NCI-H2081 (cell line): ENCODE measurements at regions not wholly inside any gene's neighbourhood (a gene's known extent, or its start where the extent isn't known, plus 50 kb on each side); places are given as distances from the start of the nearest gene placed in this dataset.
"Not testable (repeated sequence)": the region's sequence is repeated elsewhere in the genome, so short reads cannot be mapped to it uniquely, and the experiment has no call there.

Experiments
- DNase-seq, 2 experiments: peaks; one replicate each; lab custom pipeline; 2025; lab: John Stamatoyannopoulos, UW

- no peak for DNase-seq
Measured at GRCh38 chr5:106801554-106801953, 869.2 kb downstream of the EFNA5 start.

GRCh38 chr5:106797996-106798395, 872.7 kb downstream of the EFNA5 start:
- no peak for DNase-seq

DNA sequence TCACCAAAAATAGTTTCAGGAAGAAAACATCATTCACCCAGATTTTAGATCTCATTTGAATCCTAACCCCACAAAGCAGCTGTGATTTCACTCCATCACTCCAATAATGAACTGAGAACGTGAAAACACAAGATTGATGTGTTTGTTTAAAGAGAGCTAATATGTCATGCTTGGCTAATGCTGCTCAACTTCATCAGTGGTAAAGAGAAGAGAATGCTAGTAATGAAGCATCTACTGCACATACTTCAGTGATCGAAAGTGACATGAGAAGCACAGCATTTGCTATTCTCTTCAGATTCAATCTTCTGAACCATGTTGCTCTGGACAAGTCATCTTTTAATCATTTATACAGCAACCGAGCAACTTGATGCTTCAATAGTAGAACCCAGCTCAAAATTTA, 874.7 kb downstream of the EFNA5 start:
- DNase-seq, result no peak

GRCh38 chr5:106784846-106785245, 885.9 kb downstream of the EFNA5 start:
- no peak for DNase-seq

DNA sequence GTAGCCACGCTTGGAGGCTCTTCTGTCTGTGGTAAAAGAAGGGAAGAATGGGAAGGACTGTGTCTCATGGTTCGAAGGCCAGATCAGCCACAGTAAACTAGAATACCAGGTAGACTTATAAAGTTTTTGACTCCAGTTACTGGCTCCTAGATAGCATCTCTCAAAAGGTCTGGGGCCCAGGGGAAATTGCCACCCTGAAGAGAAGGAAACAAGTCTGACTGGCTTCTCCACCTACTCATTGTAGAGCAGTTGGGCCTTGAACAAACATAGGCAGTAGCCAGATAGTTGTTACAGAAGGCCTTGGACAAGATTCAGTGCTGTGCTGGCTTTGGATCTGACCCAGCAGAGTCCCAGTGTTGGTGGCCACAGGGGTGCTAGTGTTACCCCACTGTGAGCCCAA, 890.4 kb downstream of the EFNA5 start:
- DNase-seq, result no peak

GRCh38 chr5:106776515-106776914, 894.2 kb downstream of the EFNA5 start:
- DNase-seq, result not testable (repeated sequence)

DNA sequence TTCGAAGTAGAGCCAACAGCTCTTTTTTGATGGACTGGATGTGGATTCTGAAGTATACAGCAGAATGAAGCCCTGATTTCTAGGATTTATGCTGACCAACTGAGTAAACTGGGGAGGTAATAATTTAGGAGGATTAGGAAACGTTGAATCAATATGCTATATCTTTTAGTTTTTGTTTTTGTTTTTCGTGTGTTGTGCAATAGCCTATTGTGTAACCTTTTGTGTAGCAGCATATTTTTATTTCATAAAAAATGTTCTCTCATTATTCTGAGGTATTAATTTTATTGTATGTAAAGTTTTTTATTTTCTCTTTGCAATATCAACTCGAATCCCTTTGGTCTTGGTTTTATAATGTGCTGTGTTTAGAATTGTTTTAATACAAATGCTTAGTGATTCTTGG, 902.3 kb downstream of the EFNA5 start:
- no peak for DNase-seq

- DNase-seq, result no peak
Measured at GRCh38 chr5:106766916-106767315, 903.8 kb downstream of the EFNA5 start.

DNA sequence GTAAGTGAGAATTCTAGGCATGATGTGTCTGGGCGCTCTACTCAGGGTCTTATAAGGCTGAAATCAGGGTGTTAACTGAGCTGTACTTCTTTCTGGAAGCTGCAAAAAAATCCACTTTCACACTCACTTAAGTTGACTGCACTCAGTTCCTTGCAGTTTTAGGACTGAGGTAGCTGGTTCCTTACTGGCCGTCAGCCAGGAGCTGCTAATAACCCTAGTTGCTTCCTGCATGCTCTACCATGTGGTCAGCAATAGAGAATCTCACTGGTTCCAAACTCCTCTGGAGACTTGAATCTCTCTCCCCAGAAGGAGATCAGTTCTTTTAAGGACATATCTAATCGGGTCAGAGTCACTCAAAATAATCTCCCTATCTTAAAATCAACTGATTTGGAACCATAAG, 911.2 kb downstream of the EFNA5 start:
- DNase-seq, result no peak

DNA sequence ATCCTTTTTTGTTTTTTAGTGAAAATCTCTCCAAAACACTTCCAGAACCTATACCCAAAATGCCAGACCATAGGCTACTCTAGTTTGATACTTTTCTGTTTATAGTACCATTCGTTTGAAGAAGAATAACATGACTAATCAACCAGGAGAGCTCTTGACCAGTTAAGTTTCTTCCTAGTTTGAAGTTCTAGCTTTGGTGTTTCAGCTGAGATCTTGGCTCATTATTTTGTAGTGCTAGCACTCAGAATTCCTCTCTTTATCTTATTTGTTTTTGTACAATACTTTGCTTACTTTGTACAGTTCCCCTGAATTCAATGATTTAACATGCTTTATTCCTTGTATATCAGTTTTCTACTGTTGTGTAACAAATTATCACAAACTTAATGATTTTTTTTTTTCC, 911.6 kb downstream of the EFNA5 start:
- DNase-seq, result no peak

- DNase-seq, result no peak
Measured at GRCh38 chr5:106757672-106758071, 913.1 kb downstream of the EFNA5 start.

DNA sequence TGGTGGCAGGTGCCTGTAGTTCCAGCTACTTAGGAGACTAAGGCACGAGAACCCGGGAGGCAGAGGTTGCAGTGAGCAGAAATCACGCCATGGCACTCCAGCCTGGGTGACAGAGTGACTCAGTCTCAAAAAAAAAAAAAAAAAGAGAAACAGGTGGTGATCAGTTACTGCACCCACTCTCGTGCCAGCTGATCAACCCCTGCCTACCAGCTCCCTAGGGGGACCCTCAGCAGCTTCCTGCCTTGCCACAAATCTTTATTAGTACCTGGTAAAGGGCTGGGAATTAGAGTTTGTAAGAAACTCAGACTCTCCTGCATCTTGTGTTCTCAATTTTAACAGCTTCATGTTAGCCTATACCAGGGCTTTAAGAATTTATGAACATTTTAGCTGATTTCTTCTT, 914.9 kb downstream of the EFNA5 start:
- DNase-seq, result no peak

DNA sequence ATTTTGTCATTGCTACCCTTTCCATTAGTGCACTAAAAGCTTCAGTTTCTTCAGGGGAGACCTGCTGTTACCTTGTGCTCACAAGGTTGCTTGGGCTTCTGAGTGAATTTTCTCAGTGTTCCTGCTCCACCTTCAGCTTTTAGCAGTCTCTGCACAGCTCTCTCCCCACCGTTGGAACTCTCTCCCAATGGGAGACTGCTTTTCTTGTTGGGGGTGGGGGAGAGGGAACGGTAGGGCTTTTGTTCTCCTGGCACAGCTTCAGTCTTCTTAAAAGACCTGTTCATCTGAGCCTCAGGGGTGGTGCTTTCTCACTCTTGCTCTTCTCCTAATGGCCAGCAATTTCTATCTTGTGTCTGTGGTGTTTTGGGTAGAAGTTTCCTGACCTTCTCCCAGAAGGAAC, 915.7 kb downstream of the EFNA5 start:
- no peak for DNase-seq

DNA sequence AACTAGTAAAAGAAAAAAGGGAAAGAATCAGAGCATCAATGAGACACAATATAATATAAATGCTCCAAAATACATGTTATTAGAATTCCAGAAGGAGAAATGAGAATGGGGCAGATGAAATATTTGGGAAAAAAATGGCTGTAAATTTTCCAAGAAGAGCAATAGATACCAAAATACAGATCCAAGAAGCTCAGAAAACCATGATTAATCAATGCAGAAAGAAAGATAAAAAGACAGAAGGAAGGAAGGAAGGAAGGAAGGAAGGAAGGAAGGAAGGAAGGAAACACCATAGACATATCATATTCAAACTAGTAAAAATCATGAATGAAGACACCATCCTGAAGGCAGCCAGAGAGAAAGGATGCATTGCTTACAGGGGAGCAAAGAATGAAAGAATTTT, 920.9 kb downstream of the EFNA5 start:
- DNase-seq, result no peak

DNA sequence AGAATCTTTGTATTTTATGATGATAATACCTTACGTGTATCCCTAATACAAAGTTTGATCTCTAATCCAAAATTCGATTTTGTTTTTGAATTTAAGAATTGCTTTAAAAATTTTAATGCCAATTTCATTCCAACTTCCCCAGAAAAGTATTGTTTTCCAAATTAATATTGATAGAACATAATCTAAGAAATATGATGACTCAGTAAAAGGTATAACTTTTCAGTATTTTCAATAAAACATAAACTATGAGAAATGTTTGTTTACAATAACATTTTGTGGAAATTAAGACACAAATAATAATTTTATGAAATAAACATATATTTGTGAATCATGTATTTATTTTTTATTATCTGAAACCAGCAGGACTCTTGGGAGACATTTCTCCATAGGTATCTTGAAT, 931.6 kb downstream of the EFNA5 start:
- DNase-seq, result no peak

GRCh38 chr5:106737111-106737510, 933.6 kb downstream of the EFNA5 start:
- DNase-seq, result no peak

GRCh38 chr5:106732624-106733023, 938.1 kb downstream of the EFNA5 start:
- no peak for DNase-seq

DNA sequence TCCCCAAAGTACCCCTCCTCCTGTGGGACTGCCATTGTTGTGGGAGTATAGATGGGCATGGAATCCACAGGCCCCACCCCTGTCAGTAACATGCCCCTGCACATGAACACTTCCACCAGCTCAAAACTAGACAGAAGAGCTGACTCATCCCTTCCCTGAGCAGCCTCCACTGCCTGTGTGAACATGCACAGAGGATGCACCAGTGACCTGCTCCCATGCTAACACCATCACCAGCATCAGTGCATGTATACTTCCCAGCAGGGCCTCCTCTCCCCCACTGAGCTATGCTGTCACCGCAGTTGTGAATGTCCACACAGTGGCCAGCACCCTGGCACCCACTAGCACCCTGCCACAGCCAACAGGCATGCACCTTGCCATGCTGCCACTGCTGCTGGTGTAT, 939.8 kb downstream of the EFNA5 start:
- no peak for DNase-seq

- DNase-seq, result no peak
Measured at GRCh38 chr5:106730506-106730905, 940.2 kb downstream of the EFNA5 start.

DNA sequence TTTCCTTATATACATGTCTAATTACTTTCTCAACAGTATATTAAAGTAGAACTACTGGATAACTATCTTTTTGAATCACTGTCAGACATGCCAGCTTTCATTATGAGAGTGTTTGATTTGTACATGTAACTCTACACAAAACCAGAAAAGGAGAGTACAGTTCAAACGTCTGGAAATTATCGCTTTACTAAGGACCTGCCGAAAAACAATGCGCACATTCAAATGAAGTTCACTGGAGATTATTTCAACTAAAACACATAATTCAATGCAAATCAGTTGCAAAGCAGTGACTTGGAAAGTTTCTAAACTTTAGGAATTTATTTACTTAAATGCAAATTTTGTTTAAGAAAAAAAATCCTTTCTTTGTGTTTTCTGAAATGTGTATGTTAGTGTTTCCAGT, 942.5 kb downstream of the EFNA5 start:
- DNase-seq, result no peak

DNA sequence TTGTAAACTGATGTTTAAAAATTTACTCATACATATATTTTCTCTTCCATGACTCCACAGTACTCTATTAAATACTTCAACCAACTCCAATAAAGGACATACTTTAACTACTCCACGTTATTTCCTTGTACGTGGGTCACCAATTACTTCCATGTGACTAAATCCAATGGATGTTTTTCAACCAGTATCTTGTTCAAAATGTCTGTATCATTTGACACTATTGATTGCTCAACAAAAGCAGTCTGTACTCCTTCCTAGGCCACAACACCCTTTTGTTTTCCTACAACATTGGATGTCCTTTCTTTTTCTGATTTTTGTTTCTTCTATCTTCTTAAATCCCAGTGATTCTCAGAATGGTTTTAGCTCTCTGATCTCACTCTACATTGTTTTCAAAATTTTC, 943.7 kb downstream of the EFNA5 start:
- DNase-seq, result no peak

DNA sequence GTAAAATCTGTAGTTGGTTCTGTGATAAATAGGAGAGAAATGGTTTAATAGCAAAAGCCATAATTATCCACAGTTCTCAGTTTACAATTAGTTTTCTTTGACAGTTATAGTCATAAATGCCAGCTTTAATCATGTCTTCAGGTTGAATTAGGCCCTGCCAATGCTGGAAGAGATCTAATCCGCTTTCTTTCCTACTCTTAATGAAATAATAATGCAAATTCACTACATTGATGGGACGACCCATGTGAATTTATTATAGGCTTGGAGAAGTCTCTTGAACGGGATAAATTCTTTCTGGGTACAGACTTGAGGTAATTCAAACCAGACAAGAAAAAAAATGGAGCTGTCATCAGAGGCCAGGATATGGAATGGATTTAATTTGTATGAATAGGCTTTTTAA, 950.4 kb downstream of the EFNA5 start:
- no peak for DNase-seq

DNA sequence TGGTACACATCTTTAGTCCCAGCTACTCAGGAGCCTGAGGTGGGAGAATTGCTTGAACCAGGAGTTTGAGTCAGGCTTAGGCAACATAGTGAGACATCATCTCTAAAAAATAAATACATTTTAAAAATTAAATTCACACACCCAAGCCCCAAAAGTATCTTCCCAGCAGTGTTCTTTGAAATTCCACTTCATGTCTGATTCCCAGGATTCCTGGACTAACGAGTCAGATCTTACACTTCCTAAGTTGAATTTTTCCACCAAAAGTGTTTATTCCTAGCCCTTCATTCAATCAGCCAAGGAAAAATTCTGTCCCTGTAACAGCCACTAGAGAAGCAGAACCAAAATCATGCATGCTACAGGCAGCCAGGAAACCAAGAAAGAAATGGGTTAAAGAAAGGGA, 970.9 kb downstream of the EFNA5 start:
- no peak for DNase-seq

- DNase-seq, result no peak
Measured at GRCh38 chr5:106699198-106699597, 971.5 kb downstream of the EFNA5 start.

GRCh38 chr5:106698169-106698568, 972.6 kb downstream of the EFNA5 start:
- DNase-seq, result no peak
